ENCODE measurements at regions not wholly inside any gene's neighbourhood (a gene's known extent, or its start where the extent isn't known, plus 50 kb on each side); places are given as distances from the start of the nearest gene placed in this dataset.

- TF ChIP-seq RARB (CRISPR knock-in tag; IDR thresholded peaks at IDR 0.05) = no peak
- no peak for TF ChIP-seq CHD2 (IDR thresholded peaks at IDR 0.05; ENCODE audit: low read length, partially characterized antibody)
- no peak for TF ChIP-seq PBX3 (IDR thresholded peaks at IDR 0.05)
- no peak for TF ChIP-seq REST (IDR thresholded peaks at IDR 0.05)
- no peak for TF ChIP-seq CTCF (IDR thresholded peaks at IDR 0.05)
- no peak for TF ChIP-seq POLR2A (IDR thresholded peaks at IDR 0.05; ENCODE audit: low read length)
- TF ChIP-seq RFX5 (IDR thresholded peaks at IDR 0.05) = no peak
- no peak for TF ChIP-seq MAX (IDR thresholded peaks at IDR 0.05)
- no peak for TF ChIP-seq MAZ (IDR thresholded peaks at IDR 0.05; ENCODE audit: borderline replicate concordance, low read depth, low read length)
- TF ChIP-seq NPAS2 (CRISPR knock-in tag; IDR thresholded peaks at IDR 0.05; ENCODE audit: borderline replicate concordance) = no peak
Observed at GRCh38 chr20:60792941-60793340, 459.1 kb upstream of the CDH4 start.
